Pulmonary artery endothelial cell (primary cell): ENCODE measurements at regions not wholly inside any gene's neighbourhood (a gene's known extent, or its start where the extent isn't known, plus 50 kb on each side); places are given as distances from the start of the nearest gene placed in this dataset.
"Not testable (repeated sequence)": the region's sequence is repeated elsewhere in the genome, so short reads cannot be mapped to it uniquely, and the experiment has no call there.

Experiments used
- DNase-seq: peaks from one replicate; pipeline ENCODE4 v3.0.0-alpha.2; 2011; ENCODE audit warnings: low read depth, low spot score

- no peak for DNase-seq
These were observed 124.2 kb downstream of the ATP6V1G3 start for GRCh38 chr1:198416296-198416695.

- no peak for DNase-seq
These were observed 129.2 kb downstream of the ATP6V1G3 start for GRCh38 chr1:198411240-198411639.

- no peak for DNase-seq
These were observed 131.8 kb downstream of the ATP6V1G3 start for GRCh38 chr1:198408716-198409115.

GRCh38 chr1:198404632-198405031, 135.8 kb downstream of the ATP6V1G3 start:
- DNase-seq: not testable (repeated sequence)

- no peak for DNase-seq
These were observed 140.4 kb downstream of the ATP6V1G3 start for GRCh38 chr1:198400063-198400462.

DNA sequence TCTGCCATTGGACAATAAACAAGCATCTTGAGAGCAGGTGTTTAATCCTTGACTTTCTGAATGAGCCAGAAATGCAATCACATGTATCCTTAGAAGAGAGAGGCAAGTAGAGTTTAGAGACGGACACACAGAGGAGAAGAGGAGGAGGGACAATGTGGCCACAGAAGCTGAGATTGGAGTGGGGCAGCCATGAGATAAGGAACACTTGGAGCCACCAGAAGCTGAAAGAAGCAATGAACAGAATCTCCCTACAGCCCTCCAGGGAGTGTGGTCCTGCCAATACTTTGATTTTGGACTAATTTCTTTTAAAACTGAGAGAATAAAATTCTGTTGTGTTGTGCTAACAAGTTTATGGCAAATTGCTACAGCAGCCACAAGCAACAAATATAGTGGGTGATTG, 141.0 kb downstream of the ATP6V1G3 start:
- no peak for DNase-seq

- DNase-seq: no peak
These were observed 143.2 kb downstream of the ATP6V1G3 start for GRCh38 chr1:198397208-198397808.

GRCh38 chr1:198391393-198392020, 149.0 kb downstream of the ATP6V1G3 start:
- no peak for DNase-seq

DNA sequence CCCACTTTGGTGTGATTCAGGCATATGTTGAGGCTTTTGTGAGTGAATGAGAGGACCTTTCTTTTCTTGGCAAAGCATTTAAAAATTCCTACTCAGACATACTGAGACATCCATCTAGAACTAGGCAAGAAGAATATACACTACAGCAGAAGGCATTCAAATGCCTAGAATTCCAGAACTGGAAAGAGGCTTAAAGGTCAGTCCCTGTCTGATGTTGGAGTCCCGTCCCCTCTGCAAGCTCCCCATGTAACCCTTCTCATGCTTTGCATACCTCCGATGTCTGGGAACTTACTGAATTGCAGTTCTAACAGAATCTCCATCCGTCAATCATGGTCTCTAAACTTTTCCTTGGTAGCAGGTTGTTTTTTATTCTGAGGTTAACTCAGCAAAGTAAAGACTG, 152.9 kb downstream of the ATP6V1G3 start:
- no peak for DNase-seq

GRCh38 chr1:198380275-198380674, 160.2 kb downstream of the ATP6V1G3 start:
- DNase-seq: no peak

DNA sequence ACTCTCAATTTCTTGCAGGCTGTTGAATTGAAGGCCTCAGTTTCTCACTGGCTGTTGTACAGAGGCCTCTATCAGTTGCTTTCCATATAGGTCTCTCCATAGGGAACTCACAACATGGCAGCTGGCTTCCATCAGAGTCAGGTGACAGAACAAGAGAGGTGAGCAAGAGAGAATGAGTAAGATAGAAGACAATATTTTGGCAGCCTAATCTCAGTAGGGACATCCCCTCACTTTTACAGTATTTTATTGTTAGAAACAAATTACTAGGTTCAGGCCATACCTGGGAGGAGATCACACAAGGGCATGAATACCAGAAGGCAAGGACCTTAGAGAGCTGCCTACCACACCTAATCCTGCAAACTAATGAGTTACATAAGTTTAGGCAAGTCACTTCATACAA, 162.8 kb downstream of the ATP6V1G3 start:
- DNase-seq: no peak

- DNase-seq: no peak
These were observed 166.2 kb downstream of the ATP6V1G3 start for GRCh38 chr1:198374288-198374687.

GRCh38 chr1:198373376-198373775, 167.1 kb downstream of the ATP6V1G3 start:
- no peak for DNase-seq
